ENCODE measurements at regions not wholly inside any gene's neighbourhood (a gene's known extent, or its start where the extent isn't known, plus 50 kb on each side); places are given as distances from the start of the nearest gene placed in this dataset.
A peak's percentile ranks its signal among the peaks of the same experiment; 100 is the strongest.
"Not testable (repeated sequence)": the region's sequence is repeated elsewhere in the genome, so short reads cannot be mapped to it uniquely, and the experiment has no call there.

DNA sequence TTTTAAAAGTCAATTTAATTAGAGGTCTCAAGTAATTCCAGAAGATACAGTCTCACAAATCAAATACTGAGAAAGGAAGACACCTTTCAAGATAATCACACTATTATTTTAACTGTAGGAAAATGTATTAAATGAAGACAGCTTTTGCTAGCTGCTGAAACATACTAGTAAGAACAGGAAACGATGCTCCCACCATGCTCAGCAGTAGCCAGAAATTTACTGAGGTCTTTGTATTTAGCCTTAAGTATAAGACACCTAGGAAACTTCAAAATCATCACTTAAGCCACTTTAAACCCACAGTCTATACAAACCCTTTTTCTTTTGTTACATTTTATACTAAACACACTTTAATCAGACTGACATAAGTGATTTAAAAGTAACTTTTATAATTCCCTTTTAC is 72.7 kb upstream of the NPIPB12 start:
- DNase-seq, result not testable (repeated sequence)

DNA sequence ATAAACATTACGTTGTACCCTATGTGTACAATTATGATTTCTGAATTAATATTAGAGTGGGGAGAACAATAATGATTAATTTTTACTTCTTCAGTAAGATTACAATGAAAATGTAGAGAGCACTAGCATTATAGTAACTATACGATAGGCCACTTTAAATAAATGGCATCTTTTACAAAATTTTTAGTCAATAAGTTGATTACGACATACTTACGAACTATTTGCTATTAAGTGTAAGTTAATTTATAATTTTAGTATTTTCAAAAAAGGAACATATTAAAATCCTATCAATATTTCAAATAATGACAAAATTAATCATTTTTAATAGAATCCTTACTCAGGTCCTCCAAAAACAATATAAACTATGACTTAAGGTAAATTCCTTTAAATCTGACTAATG is 75.6 kb upstream of the NPIPB12 start:
- not testable (repeated sequence) for DNase-seq

DNA sequence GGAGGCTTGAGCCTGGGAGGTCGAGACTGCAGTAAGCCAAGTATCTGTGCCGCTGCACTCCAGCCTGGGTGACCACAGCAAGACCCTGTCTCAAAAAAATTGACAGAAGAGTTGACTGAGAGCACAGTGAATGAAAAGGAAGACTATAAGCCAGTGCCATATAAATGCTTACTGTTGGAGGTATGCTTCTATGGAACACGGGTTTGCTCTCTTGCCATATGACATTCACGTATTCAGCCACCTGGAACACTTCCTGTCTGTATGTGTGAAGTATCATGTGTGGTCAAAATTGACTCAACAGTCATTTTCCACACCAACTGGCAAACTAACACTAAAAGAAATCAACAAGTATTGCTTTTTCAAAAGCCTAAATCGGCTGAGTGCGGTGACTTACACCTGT is 71.1 kb upstream of the SPN start:
- not testable (repeated sequence) for DNase-seq

DNA sequence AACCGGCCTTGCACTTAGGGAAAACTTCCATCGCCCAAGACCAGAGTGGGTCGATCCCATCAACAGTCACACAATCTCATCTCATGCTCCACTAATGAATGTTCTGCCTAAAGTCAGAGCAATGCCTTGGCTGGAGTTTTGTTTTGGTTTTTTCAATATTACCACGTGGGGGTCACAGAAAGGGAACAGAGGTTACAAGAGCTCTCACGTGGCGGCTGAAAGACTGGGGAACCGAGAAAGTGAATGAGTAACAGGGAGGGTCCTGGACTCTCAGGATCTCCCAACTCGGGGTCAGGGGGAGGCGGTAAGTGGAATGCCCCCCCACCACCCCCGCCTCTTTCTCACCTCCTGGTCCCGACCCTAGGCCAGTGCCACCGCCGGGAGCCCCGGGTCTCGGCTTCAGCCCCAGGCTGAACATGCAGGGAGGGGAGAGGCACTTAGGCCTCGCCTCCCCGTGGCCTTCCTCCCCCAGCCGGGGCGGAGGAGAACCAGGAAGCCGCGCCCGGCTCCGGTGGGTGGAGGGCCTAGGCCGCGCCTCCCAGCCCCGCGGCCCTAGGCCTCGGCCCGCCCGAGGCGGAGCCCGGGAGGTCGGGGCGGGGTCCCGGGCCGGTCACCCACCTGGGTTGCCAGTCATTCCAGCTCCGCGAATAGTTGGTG is 68.7 kb upstream of the SPN start:
- peak in 1 of 2 experiments; percentile 67 for DNase-seq

DNA sequence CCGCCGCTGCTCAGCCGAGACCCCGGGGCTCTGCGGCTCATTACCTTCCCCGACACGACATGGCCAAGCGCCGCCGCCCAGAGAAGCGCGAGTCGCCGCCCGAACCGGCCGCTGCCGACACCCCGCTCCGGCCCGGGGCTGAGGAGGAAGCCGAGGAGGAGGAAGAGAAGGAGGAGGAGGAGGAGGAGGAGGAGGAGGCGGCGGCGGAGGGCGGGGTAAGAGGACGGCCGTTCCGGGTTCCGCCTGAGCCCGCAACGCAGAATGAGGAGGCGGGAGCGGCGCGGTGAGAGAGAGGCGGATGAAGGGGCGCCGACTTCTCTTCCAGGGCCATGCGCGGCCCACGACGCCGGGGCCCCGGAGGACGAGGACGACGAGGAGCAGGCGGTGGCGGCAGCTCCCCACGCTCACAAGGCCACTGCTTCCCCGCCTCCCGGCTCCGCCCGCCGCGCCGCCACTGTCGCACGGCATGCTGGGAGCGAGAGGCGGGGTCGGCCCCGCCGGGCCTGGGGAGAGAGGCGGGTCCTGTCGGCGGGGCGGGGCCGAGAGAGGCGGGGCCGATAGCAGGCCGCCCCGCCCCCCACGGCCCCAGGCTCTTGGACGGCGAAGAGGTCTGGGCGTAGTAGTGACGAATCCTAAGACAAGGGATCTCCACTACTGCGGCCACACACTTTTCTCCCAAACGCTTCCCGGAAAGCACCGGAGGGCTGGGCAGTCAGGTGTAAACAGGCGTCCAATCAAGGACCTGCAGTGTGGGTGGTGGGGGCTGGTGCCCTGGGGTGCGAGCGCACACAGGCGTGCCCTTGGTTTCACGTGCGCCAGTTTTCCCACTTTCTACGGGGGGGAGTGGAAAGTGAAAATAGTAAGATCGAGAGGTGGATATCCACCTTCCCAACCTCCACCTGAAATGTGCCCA is 67.9 kb upstream of the SPN start:
- peak; percentile 82 to 86 for DNase-seq

DNA sequence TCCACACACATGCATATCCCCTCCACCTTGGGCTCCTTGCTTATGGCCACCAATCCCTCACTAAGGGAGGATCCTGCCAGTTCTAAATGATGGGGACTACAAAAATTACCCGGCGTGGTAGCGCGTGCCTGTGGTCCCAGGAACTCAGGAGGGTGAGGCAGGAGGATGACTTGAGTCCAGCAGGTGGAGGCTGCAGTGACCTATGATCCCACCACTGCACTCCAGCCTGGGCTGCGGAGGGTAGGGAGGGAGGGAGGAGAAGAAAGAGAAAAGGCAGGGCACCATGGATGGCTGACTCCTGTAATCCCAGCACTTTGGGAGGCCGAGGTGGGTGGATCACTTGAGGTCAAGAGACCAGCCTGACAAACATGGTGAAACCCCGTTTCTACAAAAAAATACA is 66.0 kb upstream of the SPN start:
- DNase-seq, result not testable (repeated sequence)

DNA sequence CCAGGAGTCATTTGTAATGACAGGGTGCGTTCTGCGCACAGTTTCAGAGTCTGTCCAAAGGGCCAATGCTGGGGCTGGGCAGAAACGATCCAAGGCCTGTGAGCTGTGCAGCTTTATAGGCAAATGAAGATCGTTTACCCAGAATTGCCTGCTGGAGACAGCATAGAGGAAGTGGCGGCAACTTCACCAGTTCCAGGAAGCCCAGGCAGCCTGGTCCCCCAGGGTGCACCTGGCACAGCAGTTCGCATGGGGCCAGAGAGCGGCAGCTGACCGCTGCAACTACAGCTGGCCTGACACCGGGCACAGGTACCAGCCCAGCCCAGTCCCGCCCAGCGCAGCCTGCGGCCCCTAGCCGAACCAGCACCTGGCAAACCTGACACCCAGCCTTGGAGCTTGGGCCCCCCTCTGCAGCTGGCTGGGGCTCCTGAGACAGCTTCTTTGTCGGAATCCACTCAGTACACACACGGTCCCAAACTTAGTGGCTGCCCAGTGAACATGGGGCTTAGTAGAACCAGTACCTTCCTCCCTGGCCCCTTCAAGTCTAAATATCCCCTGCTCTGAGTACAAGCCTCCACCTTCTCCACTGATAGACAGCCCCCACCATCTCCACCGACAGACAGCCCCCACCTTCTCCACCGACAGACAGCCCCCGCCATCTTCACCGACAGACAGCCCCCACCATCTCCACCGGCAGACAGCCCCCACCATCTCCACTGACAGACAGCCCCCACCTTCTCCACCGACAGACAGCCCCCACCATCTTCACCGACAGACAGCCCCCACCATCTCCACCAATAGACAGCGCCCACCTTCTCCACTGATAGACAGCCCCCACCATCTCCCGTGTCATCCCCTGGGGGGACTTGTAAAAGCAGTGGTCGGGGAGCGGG is 62.7 kb upstream of the SPN start:
- not testable (repeated sequence) for DNase-seq

DNA sequence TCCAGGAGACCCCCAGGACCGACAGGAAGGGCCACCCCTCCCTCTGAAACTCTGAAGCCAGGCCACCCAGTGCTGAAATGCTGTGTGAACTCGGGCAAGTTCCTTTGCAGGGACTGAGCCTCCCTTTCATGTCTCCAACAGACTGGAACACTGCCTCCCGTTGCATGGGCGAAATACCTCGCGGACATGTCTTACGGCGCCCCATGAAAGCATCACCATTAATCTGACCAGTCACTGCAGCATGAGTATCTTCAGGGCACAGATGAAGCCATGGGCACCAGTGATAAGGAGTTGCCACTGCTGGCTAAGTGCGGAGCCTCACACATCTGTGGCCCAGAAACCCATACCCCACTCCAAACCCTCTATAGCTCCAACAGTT is 60.8 kb upstream of the SPN start:
- not testable (repeated sequence) for DNase-seq

DNA sequence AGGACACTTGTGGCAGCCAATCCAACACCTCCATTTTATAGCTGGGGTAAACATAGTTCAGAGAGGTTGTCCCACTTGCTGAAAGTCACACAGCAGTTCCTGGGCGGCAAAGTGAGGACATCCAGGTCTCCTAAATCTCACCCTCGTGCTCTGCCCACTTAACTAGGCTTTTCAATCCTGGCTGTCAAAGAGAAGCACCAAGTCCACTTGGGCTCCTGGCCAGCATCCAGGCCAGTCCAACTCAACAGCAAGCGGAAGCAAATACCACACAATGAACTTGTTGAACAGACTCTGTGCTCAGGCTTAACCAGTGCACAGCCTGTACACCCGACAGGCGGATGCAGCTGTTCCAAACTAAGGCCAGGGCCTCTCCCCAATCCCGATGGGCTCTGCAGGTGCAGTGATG is 60.4 kb upstream of the SPN start:
- DNase-seq, result not testable (repeated sequence)

DNA sequence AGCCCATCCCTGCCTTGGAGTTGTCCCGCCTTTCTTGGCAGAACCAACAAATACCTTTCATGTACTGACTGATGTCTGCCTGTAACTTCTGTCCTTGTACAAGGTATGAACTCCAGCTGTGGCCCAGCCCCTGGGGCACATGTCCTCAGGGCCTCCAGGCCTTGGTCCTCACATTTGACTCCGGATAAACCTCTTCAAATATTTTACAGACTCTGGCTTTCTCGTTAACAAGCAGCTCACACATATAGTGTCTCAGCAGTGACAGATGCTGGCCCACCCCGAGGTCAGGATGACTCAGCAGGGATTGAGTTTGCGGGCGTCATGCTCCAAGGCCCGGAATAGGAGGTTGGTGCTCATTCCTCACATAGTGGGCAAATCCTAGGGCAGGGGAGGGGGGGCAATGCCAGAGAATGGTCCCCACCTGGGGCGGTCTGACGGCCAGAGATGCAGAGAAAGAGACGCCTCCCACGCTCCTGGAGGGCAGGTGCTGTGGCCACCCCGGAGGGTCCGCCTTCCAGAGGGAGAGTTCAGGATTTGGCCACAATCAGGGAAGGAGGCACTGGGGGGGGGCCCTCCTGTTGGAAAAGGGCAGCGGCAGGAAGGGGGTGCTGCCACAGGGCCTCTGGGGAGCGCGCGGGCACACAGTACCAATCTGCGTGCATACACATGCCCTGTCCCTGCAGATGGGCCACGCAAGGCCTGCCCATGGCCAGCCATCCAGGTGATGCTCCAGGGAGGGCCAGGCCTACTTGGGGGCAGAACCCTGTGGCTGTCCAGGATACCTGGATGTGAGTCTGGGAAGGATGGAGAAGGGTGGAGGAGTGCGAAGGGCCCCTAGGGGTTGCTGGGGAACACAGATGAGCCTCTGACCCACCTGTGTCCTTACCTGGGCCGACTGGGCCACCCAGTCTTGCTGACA is 58.2 kb upstream of the SPN start:
- DNase-seq, result peak in 1 of 2 experiments; percentile 39

DNA sequence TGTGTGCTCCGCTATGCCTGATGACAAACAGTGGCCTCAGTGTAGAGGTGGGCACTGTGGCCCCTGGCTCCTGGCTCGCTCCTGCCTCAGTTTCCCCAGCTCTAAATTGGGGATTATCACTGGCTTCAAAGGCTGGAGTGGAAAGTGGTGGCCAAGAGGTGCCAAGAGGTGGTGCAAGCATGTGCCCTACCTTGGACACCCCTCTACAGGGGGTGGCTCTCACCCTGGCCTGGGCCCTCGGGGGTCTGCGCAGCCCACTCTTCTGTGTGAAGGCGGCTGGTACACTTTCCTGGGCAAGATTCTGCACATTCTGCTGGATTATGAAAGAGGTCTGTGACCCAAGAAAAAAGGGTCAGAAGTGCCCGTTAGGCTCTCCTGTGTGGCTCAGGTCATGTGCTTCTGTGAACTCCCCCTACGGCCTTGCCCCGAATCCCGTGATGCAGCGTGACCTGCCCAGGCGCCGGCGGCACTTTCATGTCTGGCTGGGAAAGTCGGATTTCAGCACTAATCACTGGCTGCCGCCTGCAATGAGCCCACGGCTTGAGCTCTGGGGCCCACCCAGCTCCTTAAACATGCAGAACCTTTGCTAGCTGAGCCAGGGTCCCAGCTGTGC is 57.3 kb upstream of the SPN start:
- DNase-seq, result not testable (repeated sequence)

DNA sequence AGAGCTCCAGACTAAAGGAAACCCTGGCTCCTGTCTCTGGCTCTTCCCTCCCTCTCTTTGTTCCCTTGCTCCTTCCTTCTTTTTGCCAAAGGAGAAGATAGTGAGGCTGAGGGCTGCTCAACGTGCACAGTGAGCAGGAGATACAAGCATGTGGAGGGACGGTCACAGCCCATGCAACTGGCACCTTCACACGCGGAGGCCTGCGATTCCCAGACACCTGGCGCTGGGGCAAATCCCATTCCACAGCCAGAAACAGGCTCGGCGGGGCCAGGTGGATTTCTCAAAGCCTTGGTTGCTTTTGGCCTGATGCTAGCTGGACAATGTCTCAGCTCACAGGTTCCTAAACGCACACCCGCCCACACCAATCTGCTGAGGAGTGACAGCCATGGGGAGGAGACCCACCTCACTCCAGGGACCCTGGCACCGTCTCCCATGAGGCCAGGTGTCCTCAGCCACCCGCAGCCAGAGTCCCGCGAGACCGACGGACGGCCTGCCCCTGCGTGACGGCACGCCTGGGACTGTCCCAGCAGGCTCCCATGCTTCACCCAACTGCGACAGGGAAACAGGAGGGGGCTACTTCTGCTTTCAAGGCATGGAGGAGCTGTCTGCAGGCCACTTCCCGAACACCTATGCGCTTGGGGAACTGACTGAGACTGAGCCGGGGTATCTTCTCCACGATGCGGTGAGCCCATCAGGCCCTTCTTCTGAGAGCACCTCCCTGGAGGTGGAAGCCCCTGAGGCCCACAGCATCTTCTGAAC is 56.2 kb upstream of the SPN start:
- not testable (repeated sequence) for DNase-seq

DNA sequence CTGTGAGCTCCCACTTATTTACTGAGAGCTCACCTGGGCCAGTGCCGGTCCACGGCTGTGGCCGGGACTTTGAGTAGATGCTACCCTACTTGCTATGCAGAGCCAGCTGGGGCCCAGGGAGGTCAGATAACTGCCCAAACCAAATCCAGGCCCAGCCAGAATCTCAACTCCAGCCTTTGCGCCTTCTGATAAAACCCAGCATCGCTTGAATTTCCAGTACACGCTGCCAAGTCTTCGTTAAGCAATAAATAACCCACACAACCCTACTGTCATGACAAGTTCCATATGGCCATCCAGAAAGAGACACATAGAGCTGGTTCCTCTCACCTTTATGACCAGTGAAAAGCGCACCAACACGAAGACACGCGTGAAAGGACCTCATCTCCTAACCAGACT is 55.6 kb upstream of the SPN start:
- DNase-seq, result not testable (repeated sequence)

DNA sequence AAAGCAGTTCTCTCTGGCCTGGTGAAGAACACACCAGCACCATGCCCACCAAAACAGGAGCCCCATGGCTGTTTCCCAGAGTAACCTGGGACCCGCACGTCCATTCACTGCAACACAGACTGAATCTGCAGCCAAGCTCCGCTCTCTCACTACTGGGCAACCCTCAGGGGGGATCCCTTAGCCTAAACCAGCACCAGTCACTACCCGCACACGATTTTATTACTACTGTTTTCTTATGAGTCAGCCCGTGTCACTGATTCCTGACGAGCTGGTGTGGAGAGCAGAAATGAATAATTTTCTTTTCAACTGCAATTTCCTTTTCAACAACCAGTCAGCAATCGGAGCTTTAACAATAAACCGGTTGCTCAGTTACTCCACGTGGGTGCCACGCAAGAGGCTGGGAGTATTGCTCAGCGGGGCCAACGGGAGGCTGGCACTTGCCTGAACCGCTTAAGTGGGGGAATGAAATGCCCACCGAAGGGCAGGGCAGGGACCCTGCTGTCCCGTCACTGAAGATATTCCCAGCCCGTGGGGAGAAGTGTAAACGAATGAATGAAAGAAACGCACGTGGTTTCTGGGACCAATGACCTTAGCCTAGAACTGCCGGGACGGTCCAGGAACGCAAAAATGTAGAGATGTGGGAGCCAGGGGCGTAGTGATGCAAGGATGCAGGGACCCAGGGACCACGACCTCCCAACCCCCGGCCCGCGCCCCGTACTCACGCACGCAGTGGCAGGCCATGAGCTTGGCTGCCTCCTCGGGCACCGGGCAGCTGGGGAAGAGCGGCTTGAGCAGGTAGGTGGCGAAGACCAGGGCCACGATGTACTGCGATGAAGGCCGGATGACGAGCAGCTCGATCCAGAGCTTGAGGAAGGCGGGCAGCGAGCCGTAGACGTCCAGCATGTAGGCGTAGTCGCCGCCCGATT is 50.4 kb upstream of the SPN start:
- DNase-seq, result peak in 1 of 2 experiments; percentile 16

Data from SW 1271 (cell line).